NOMO-1 (cell line): ENCODE measurements at regions not wholly inside any gene's neighbourhood (a gene's known extent, or its start where the extent isn't known, plus 50 kb on each side); places are given as distances from the start of the nearest gene placed in this dataset.
"Not testable (repeated sequence)": the region's sequence is repeated elsewhere in the genome, so short reads cannot be mapped to it uniquely, and the experiment has no call there.

Source experiments
- DNase-seq, 2 experiments: peaks; one replicate each; lab custom pipeline; 2025; ENCODE audit not compliant: unreplicated experiment in 2 of 2; lab: John Stamatoyannopoulos, UW

DNA sequence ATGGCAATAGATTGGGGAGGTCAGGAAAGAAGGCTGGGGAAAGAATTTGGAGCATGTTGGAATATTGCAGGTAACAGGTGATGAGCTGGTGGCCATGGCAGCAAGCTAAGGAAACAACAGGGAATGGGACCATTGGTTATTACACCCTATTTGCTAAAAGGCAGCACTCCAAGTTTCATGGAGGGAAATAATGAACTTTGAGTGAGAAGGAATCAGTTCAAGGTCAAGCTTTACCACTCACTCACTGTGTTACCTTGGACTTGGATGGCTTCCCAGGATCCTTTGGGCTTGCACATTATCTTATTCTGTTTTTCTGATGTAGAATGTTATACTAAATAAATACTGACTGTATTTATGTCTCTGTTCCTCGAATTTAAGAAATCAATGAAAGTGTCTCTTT, 792.8 kb upstream of the CDH8 start:
- no peak for DNase-seq

DNA sequence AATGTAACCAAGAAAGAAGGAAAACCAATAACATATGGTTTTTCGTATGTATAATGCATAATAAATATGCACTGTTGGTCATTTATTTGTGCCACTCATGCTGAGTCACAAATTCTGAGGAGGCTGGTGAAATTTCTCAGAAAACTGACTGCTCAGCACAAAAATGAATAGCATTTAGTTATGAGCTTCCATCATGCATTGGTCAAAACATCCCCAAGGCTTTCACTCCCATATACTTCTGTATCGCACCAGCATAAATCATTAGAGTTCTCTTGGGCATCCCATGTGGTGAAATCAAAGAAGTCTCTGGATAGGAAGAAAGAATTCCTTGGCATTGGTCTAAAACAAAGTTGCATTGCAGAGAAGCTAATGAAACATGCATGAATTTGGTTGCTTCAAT, 785.6 kb upstream of the CDH8 start:
- no peak for DNase-seq

DNA sequence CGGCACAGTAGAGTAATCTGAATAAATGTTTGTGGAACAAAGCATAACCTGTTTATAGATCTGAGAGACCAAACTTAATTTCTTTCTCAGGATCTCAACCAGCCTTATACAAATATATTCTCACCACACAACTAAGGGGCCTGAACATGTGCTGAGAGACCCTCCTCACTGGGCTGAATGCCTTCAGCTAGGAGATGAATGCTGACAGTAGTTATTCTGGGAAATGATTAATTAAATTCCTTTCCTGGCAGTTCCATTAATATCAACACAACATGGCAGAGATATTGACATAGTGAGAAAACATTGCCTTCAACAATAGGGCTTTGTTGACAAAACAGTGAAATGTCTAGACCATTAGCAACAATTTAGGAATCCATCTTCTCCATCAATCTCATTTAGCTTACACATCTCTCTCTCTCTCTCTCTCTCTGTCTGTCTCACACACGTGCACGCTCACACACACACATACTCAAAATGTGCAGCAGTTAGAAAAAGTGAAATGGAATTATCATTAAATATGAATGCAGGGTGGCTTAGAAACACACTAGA, 780.8 kb upstream of the CDH8 start:
- DNase-seq: no peak

DNA sequence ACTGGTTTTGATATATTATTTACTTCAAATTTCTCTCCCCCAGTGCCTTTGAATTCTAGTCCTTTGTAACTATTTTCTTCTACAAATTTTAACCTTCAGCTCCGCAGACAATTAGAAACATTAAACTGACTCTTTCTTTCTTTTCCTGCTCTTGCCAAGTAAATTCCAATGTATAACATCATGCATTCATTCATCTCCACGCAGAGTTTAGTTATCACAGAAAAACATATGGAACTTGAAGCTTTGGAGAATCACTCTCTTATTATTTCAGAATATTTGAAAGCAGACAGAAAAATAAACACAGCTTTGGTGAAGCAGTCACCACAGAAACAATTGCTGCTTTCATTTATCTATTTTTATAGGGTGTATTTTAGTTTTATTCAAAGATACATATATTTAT, 778.7 kb upstream of the CDH8 start:
- DNase-seq: no peak

DNA sequence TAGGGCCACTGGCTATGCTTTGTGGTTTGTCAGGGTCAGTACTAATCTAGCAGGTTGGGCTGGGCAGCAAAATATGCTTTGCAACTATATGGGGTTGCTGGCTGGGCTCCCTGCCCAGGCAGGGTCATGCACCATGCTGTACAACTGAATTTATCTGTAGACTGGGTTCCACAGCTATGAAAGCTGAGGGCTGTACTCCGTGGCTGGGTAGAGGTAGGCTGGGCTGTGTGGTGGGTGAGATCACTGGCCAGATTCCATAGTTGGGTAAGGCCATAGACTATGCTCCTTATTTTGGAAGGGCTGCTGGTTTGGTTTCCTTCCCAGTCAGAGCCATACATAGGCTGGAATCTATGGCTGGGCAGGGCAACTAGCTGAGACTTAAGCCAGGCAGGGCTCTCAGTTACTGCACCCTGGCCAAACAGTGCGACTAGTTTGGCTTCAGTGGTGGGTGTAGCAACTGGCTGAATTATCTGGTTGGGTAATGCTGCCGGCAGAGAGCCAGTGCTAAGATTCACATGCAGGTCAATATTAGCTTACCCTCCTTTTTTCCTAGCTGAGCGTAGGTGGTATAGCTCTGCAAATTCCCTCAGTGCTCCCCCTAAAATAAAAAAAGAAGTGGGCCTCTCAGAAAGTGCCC, 769.1 kb upstream of the CDH8 start:
- no peak for DNase-seq

DNA sequence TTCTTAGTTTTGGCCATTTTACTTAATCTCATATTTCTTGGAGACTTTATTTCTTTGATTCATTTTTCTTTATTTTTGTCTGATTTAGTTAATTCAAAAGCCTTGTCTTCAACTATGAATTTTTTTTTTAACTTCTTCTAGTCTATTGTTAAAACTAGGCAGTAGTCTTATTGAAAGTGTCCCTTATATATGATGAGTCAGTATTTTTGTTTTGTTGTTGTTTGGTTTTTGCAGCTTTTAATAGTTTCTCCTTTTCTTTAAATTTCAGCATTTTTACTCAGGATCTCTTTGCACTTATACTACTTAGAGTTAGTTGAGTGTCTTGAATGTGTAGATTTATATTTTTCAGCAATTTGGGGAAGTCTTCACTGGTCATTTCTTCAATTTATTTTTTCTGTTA, 758.5 kb upstream of the CDH8 start:
- DNase-seq: no peak

DNA sequence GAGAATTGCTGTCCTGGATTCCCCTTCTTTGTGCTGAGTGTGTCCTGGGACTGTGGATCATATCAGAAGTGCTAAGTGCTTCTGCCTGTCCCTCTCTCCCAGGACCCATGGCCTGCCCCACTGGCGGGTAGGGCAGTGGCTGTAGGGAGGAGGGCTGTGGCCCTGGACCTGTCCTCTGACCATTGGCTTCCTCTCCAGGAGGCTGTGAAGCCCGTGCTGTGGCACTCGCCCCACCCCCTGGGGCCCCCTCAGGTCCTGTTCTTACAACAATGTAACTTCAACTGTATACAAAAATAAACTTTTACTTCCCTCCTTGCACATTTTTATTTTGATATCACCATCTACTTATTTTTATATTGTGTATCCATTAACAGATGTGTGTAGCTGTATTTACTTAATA, 743.8 kb upstream of the CDH8 start:
- not testable (repeated sequence) for DNase-seq

DNA sequence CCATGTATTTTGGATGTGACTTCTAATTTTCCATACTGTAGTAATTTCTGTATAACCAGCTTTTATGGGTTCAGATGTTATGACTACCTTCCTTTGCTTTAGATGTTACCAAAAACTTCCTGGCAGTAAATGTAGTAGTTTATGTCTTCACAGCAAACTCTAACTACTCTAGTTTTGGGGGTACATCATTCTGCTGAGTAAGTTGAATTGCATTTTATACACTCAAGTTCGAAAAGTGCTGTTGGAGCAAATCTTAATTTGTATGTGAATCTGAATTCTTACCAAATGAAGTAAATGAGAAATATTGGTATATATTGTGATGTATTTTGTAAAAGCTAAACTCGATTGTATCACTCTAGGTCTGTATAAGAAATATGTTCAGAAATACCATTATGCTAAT, 728.3 kb upstream of the CDH8 start:
- no peak for DNase-seq

DNA sequence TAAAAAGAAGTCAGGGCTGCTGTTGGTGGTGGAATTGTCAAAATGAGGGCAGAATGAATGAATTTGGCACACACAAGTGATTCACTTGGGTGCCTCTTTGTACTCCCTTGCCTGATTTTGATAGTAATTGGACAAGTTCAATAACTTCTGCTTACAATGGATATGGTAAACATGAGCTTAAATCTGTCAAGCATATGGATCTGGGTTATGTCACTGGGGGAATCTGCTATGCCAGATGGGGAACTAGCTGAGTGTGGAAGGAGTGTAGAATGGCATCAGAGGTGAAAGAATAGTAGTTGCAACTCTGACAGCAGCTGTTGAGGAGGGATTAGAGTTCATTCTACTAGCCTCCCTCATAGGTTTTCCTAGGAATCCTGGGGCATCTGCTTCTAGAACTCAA, 724.2 kb upstream of the CDH8 start:
- no peak for DNase-seq

DNA sequence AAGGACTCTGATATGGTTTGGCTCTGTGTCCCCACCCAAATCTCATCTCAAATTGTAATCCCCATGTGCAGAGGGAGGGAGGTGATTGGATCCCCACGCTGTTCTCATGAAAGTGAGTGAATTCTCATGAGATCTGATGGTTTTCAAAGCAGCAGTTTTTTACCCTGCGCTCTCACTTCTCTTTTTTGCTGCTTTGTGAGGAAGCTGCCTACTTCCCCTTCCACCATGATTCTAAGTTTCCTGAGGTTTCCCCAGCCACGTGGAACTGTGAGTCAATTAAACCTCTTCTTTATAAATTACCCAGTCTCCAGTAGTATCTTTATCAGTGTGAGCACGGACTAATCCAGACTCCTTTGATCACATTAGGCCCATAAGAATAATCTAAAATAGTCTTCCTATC, 719.7 kb upstream of the CDH8 start:
- DNase-seq: peak; percentile 56 to 81

DNA sequence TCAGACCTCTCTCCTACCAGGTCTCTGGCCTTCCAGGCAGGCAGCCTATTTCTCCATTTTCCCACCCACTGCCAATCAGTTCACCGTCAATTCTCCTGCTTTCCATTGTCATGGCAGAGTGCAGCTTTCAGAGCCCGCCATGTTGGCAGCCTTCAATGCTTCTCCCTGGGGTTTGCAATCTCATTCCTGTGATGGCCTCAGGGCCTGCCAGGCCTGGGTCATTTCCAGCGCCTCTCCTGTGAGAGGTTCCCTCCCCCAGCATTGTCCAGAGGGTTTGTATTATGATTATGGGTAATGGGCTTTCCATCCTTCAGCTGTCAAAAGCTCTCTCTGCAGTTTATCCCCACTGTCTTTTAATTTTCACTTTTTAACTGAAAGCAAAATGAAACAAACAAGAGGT, 716.6 kb upstream of the CDH8 start:
- DNase-seq: no peak

DNA sequence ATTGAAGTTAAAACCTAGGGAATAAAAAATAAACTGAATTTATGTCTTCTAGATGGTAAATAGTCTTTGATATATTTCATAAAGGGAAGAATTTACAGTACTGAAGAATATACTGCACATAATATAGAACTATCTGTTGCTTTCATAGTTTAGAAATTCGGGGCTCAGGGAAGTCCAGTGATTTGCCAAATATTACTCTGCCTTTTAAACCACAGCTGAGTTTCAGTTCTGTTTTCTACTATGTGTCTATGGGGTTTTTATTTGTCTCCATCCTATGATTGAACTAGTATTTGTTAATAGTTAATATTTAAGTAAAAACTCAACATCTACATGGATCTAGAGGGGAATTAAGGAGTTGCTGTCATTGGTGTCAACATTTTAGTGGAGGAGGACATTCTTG, 715.0 kb upstream of the CDH8 start:
- peak; percentile 5 to 51 for DNase-seq

DNA sequence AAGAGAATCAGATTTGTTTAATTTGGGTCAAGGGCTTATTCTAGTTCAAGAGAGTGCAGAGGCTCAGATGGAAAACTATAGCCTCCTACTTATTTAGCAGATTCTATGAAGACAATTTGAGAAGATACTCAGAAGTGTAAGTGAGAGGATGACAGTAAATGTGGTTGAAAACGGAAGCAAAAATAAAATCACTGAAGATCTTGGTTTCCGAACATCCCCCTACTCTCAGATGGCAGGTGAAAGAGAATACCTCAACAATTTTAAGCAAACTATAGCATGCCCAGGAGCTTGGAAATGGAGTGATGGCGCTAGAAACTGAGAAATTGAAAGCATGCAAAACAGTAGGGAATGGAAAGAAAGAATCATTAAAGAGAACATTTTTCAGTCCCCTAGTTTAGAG, 705.5 kb upstream of the CDH8 start:
- no peak for DNase-seq

DNA sequence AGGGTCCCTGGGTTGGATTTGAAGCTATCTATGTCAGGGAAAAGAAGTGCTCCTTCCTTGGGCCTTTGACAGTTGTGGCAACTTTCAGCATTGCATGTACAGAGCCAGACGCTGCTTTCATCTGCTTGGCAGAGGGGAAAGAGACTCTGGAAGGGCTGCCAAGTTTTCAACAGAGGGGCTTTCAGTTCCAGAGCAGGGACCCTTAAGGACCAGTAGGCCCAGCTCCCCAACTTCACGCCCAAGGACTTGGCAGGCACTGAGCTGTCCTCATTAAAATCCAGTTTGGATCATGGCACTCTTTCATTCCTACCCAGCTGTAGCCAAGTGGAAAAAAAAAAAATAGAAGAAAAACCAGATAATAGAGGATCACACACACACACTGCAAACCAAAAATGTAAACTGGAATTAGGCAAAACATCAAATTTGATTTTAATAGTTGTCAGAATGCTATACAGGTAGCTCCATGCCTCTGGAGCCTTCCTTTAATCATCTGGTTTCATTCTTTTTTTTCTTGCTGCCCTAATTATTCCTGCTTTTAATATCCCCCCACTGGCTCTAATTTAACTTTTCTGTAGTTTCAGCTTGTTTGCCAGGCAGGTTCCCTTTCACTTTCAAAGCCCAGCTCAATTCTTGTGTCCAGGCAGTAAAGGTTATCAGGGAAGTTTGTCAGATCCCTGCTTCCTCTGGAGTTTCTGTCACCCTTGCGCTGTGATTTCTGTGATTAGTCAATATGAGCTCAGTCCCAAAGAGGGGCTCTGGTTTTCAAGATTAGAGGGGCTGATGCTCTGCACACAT, 702.6 kb upstream of the CDH8 start:
- DNase-seq: no peak

DNA sequence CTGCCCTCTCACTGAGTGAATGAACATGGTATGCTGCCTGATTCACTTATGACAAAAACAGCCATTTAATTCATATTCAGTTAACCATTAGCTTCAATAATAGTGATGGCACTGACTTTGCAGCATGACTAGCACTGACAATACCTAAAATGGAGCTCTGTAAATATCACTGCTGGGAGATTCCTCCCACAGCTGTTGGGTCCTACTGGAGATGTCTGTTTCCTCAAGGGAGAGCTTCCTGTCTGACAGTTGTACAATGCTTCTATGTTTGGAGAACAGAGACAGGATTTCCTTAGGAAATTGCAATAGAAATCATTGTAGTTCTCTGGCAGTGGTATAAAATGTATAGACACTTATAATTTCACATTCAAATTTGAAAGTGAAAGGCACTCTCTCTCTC, 695.9 kb upstream of the CDH8 start:
- DNase-seq: no peak

DNA sequence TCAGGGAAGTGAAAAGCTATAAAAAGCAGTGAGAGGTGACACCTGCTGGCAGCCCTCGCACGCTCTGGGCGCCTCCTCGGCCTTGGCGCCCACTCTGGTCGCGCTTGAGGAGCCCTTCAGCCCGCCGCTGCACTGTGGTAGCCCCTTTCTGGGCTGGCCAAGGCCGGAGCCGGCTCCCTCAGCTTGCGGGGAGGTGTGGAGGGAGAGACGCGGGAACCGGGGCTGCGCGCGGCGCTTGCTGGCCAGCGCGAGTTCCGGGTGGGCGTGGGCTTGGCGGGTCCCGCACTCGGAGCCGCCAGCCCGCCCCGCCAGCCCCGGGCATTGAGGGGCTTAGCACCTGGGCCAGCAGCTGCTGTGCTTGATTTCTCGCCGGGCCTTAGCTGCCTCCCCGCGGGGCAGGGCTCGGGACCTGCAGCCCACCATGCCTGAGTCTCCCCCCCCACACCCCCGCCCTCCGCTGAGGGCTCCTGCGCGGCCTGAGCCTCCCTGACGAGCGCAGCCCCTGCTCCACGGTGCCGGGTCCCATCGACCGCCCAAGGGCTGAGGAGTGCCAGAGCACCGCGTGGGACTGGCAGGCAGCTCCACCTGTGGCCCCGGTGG, 688.5 kb upstream of the CDH8 start:
- not testable (repeated sequence) for DNase-seq

DNA sequence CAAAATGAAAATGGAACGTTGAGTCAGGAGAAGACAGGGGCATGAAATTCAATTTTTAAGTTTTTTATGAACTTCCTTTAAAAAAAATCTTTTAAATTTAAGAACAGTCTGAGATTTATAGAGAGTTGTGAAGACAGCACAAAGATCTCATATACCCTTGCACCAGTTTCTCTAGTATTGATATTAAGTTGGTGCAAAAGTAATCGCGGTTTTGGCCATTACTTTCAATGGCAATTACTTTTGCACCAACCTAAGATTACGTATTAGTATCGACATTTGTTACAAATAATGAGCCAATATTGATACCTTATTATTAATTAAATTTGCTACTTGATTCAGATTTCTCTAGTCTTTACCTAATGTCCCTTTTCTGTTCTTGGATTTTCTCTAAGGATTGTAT, 684.4 kb upstream of the CDH8 start:
- DNase-seq: no peak

DNA sequence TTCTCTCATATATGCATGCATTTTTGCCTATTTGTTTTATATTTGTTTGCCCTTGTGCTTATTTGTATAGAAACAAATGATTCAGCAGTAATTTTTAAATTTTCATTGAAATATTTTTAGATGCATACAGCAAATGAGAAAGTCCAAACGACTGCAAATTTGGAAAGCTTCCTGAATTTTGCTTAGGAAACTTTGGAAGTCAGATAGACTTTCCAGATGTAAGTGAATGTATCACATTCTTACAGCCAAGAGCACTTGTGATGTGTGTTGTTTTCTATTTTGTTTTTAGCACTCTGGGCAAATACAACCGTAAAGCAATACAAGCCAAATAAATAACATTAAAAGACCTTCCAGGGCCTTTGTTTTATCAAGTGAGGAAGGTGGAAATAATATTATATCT, 680.8 kb upstream of the CDH8 start:
- no peak for DNase-seq

DNA sequence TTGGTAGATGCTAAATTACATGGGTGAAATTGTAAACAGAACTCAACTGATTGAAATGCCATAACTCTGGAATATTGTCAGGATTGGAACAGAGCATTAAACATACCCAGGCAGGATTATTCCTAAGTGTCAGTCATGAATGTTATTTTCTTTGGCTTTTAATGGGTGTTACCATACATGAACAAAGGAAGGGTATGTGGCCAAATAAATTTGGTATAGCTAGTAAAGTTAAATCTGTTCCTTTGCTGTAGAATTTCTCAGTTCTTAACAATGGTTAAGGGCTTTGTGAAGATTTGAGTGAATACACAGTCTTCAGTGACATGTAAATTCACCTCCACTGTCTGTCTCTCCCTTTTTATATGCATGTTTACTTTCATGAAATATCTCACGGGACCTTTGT, 679.5 kb upstream of the CDH8 start:
- DNase-seq: no peak

DNA sequence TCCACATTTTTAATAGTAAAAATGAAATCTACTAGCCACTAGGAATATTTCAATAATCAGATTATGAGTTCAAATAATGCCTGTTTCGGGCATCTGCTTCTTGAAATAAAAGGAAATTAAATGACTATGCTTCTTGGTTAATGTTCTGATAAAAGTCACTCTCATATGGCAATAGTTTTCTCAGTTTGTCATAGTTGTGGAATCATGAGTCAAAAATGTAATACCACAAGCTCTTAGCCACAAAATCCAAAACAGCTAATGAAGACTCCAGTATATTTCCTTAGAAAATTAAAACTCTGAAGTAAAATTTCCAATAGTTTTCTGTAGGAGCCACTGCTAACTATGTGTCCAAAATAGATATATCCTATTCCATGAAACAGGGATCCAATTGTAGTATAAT, 676.3 kb upstream of the CDH8 start:
- no peak for DNase-seq

DNA sequence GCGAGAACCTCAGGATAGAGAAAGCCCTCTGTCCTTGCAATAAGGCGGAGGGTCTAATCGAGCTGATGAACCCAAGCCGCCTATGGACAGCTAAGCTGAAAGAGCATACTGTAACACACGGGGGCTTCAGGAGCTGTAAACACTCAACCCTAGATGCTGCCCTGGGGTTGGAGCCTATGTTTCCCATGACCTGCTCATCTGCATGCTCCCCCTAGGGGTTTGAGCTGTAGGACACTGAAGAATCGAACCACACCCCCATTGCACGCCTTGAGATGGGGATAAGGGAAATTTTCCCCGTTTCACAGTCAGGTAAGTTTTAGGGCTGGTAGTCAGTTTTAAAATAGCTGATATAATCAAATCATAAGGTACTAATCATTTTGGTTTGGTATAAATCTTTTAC, 675.6 kb upstream of the CDH8 start:
- no peak for DNase-seq

DNA sequence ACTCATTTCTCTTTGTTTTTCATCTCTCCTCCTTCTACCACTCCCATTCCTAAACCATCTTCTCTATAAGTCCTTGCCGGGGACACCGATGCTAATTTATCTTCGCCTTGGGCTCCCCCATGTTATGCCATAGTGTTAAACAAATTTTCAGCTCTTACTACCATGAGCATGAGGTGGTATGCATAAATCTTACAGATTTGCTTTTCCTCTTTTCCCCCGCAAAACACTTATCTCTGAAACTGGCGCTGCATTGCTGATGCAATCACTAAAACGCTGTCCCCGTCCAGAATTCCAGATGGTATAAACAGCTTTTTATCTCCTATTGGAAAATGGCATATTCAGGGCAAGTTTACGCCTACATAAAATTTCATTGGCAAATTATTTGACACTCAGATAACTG, 673.6 kb upstream of the CDH8 start:
- DNase-seq: no peak
